ENCODE measurements at regions not wholly inside any gene's neighbourhood (a gene's known extent, or its start where the extent isn't known, plus 50 kb on each side); places are given as distances from the start of the nearest gene placed in this dataset.
"Not testable (repeated sequence)": the region's sequence is repeated elsewhere in the genome, so short reads cannot be mapped to it uniquely, and the experiment has no call there.

- H3K27me3 ChIP-seq (ENCODE audit: control insufficient read depth, insufficient read depth, low read length): no peaks in the 10 kb centered on the region
- H3K36me3 ChIP-seq (ENCODE audit: control insufficient read depth, insufficient read depth, low read length): no peaks in the 10 kb centered on the region
- no peaks in the 10 kb centered on the region; the same call in 1 of the 2 replicates for H3K9me3 ChIP-seq (ENCODE audit: control insufficient read depth, insufficient read depth, low read length)
- no peak overlapping the region for H3K27ac ChIP-seq (ENCODE audit: low read depth, low read length)
- no peak overlapping the region for H3K4me3 ChIP-seq (ENCODE audit: low read depth, low read length)
- H3K9ac ChIP-seq (ENCODE audit: low read depth, low read length): no peak overlapping the region
- no peaks in the 10 kb centered on the region for H3K4me1 ChIP-seq (ENCODE audit: control insufficient read depth, insufficient read depth, low read length)
Measured at GRCh38 chr9:81335879-81336421, 353.4 kb downstream of the TLE1 start.

GRCh38 chr9:81321551-81321950, 367.8 kb downstream of the TLE1 start:
- Histone ChIP-seq H3K9ac (ENCODE audit: low read depth, low read length) (no peak overlapping the region), H3K4me3 (ENCODE audit: low read depth, low read length) (no peak overlapping the region), H3K9me3 (ENCODE audit: control insufficient read depth, insufficient read depth, low read length) (peaks cover 18% of the 10 kb centered on the region; the same call in 1 of the 2 replicates), H3K4me1 (ENCODE audit: control insufficient read depth, insufficient read depth, low read length) (no peaks in the 10 kb centered on the region), H3K36me3 (ENCODE audit: control insufficient read depth, insufficient read depth, low read length) (no peaks in the 10 kb centered on the region), H3K27me3 (ENCODE audit: control insufficient read depth, insufficient read depth, low read length) (no peaks in the 10 kb centered on the region), H3K27ac (ENCODE audit: low read depth, low read length) (no peak overlapping the region)

- Histone ChIP-seq H3K9me3 (ENCODE audit: control insufficient read depth, insufficient read depth, low read length) (peaks cover 18% of the 10 kb centered on the region; the same call in 1 of the 2 replicates), H3K27me3 (ENCODE audit: control insufficient read depth, insufficient read depth, low read length) (no peaks in the 10 kb centered on the region), H3K4me3 (ENCODE audit: low read depth, low read length) (no peak overlapping the region), H3K4me1 (ENCODE audit: control insufficient read depth, insufficient read depth, low read length) (no peaks in the 10 kb centered on the region), H3K9ac (ENCODE audit: low read depth, low read length) (no peak overlapping the region), H3K27ac (ENCODE audit: low read depth, low read length) (no peak overlapping the region), H3K36me3 (ENCODE audit: control insufficient read depth, insufficient read depth, low read length) (no peaks in the 10 kb centered on the region)
Measured at GRCh38 chr9:81320909-81321482, 368.4 kb downstream of the TLE1 start.

- Histone ChIP-seq H3K36me3 (ENCODE audit: control insufficient read depth, insufficient read depth, low read length) (no peaks in the 10 kb centered on the region), H3K4me3 (ENCODE audit: low read depth, low read length) (no peak overlapping the region), H3K4me1 (ENCODE audit: control insufficient read depth, insufficient read depth, low read length) (no peaks in the 10 kb centered on the region), H3K9me3 (ENCODE audit: control insufficient read depth, insufficient read depth, low read length) (peaks cover 11% of the 10 kb centered on the region), H3K27me3 (ENCODE audit: control insufficient read depth, insufficient read depth, low read length) (no peaks in the 10 kb centered on the region), H3K27ac (ENCODE audit: low read depth, low read length) (no peak overlapping the region), H3K9ac (ENCODE audit: low read depth, low read length) (no peak overlapping the region)
Measured at GRCh38 chr9:81318571-81318970, 370.8 kb downstream of the TLE1 start.

- Histone ChIP-seq H3K9ac (ENCODE audit: low read depth, low read length) (no peak overlapping the region), H3K36me3 (ENCODE audit: control insufficient read depth, insufficient read depth, low read length) (no peaks in the 10 kb centered on the region), H3K4me1 (ENCODE audit: control insufficient read depth, insufficient read depth, low read length) (no peaks in the 10 kb centered on the region), H3K4me3 (ENCODE audit: low read depth, low read length) (no peak overlapping the region), H3K9me3 (ENCODE audit: control insufficient read depth, insufficient read depth, low read length) (peaks cover 8% of the 10 kb centered on the region; the same call in 1 of the 2 replicates), H3K27ac (ENCODE audit: low read depth, low read length) (no peak overlapping the region), H3K27me3 (ENCODE audit: control insufficient read depth, insufficient read depth, low read length) (no peaks in the 10 kb centered on the region)
Measured at GRCh38 chr9:81317939-81318338, 371.4 kb downstream of the TLE1 start.

- no peak overlapping the region for H3K9ac ChIP-seq (ENCODE audit: low read depth, low read length)
- H3K27me3 ChIP-seq (ENCODE audit: control insufficient read depth, insufficient read depth, low read length): no peaks in the 10 kb centered on the region
- H3K4me3 ChIP-seq (ENCODE audit: low read depth, low read length): no peak overlapping the region
- no peak overlapping the region for H3K27ac ChIP-seq (ENCODE audit: low read depth, low read length)
- H3K9me3 ChIP-seq (ENCODE audit: control insufficient read depth, insufficient read depth, low read length): peaks cover 8% of the 10 kb centered on the region; the same call in 1 of the 2 replicates
- H3K4me1 ChIP-seq (ENCODE audit: control insufficient read depth, insufficient read depth, low read length): no peaks in the 10 kb centered on the region
- no peaks in the 10 kb centered on the region for H3K36me3 ChIP-seq (ENCODE audit: control insufficient read depth, insufficient read depth, low read length)
Measured at GRCh38 chr9:81317223-81317622, 372.1 kb downstream of the TLE1 start.

GRCh38 chr9:81314490-81314889, 374.9 kb downstream of the TLE1 start:
- Histone ChIP-seq H3K27ac (ENCODE audit: low read depth, low read length) (no peak overlapping the region), H3K36me3 (ENCODE audit: control insufficient read depth, insufficient read depth, low read length) (no peaks in the 10 kb centered on the region), H3K4me1 (ENCODE audit: control insufficient read depth, insufficient read depth, low read length) (no peaks in the 10 kb centered on the region), H3K9ac (ENCODE audit: low read depth, low read length) (no peak overlapping the region), H3K4me3 (ENCODE audit: low read depth, low read length) (no peak overlapping the region), H3K9me3 (ENCODE audit: control insufficient read depth, insufficient read depth, low read length) (peaks cover 8% of the 10 kb centered on the region; the same call in 1 of the 2 replicates), H3K27me3 (ENCODE audit: control insufficient read depth, insufficient read depth, low read length) (no peaks in the 10 kb centered on the region)

- no peaks in the 10 kb centered on the region for H3K4me1 ChIP-seq (ENCODE audit: control insufficient read depth, insufficient read depth, low read length)
- no peak overlapping the region for H3K4me3 ChIP-seq (ENCODE audit: low read depth, low read length)
- H3K36me3 ChIP-seq (ENCODE audit: control insufficient read depth, insufficient read depth, low read length): no peaks in the 10 kb centered on the region
- peaks cover 8% of the 10 kb centered on the region; the same call in 1 of the 2 replicates for H3K9me3 ChIP-seq (ENCODE audit: control insufficient read depth, insufficient read depth, low read length)
- H3K9ac ChIP-seq (ENCODE audit: low read depth, low read length): no peak overlapping the region
- H3K27ac ChIP-seq (ENCODE audit: low read depth, low read length): no peak overlapping the region
- H3K27me3 ChIP-seq (ENCODE audit: control insufficient read depth, insufficient read depth, low read length): no peaks in the 10 kb centered on the region
Measured at GRCh38 chr9:81313877-81314276, 375.5 kb downstream of the TLE1 start.

- no peak overlapping the region for H3K4me3 ChIP-seq (ENCODE audit: low read depth, low read length)
- no peaks in the 10 kb centered on the region for H3K27me3 ChIP-seq (ENCODE audit: control insufficient read depth, insufficient read depth, low read length)
- no peak overlapping the region for H3K27ac ChIP-seq (ENCODE audit: low read depth, low read length)
Measured at GRCh38 chr9:81312346-81312745, 377.0 kb downstream of the TLE1 start.

GRCh38 chr9:81308404-81308803, 380.9 kb downstream of the TLE1 start:
- no peaks in the 10 kb centered on the region for H3K9me3 ChIP-seq (ENCODE audit: control insufficient read depth, insufficient read depth, low read length)
- H3K36me3 ChIP-seq (ENCODE audit: control insufficient read depth, insufficient read depth, low read length): no peaks in the 10 kb centered on the region
- no peak overlapping the region for H3K4me3 ChIP-seq (ENCODE audit: low read depth, low read length)
- no peaks in the 10 kb centered on the region for H3K27me3 ChIP-seq (ENCODE audit: control insufficient read depth, insufficient read depth, low read length)
- H3K27ac ChIP-seq (ENCODE audit: low read depth, low read length): no peak overlapping the region
- no peaks in the 10 kb centered on the region for H3K4me1 ChIP-seq (ENCODE audit: control insufficient read depth, insufficient read depth, low read length)
- no peak overlapping the region for H3K9ac ChIP-seq (ENCODE audit: low read depth, low read length)

More at GRCh38 chr9:81312346-81312745, 377.0 kb downstream of the TLE1 start:
- Histone ChIP-seq H3K36me3 (ENCODE audit: control insufficient read depth, insufficient read depth, low read length) (no peaks in the 10 kb centered on the region), H3K9ac (ENCODE audit: low read depth, low read length) (no peak overlapping the region), H3K9me3 (ENCODE audit: control insufficient read depth, insufficient read depth, low read length) (peaks cover 8% of the 10 kb centered on the region; the same call in 1 of the 2 replicates), H3K4me1 (ENCODE audit: control insufficient read depth, insufficient read depth, low read length) (no peaks in the 10 kb centered on the region)

GRCh38 chr9:81307791-81308190, 381.6 kb downstream of the TLE1 start:
- H3K27ac ChIP-seq (ENCODE audit: low read depth, low read length); H3K9ac ChIP-seq (ENCODE audit: low read depth, low read length); H3K9me3 ChIP-seq (ENCODE audit: control insufficient read depth, insufficient read depth, low read length); H3K4me3 ChIP-seq (ENCODE audit: low read depth, low read length); H3K36me3 ChIP-seq (ENCODE audit: control insufficient read depth, insufficient read depth, low read length); H3K27me3 ChIP-seq (ENCODE audit: control insufficient read depth, insufficient read depth, low read length); H3K4me1 ChIP-seq (ENCODE audit: control insufficient read depth, insufficient read depth, low read length): not testable (repeated sequence)
